ENCODE measurements at regions not wholly inside any gene's neighbourhood (a gene's known extent, or its start where the extent isn't known, plus 50 kb on each side); places are given as distances from the start of the nearest gene placed in this dataset.
"Not testable (repeated sequence)": the region's sequence is repeated elsewhere in the genome, so short reads cannot be mapped to it uniquely, and the experiment has no call there.

- H2BK120ac ChIP-seq (ENCODE audit: low read depth, low read length); H2BK15ac ChIP-seq (replicated peaks; ENCODE audit: low read depth); H4K8ac ChIP-seq (ENCODE audit: low read depth, low read length); H3K36me3 ChIP-seq (ENCODE audit: control insufficient read depth, insufficient read depth, low read length); DNase-seq; H2AK5ac ChIP-seq (ENCODE audit: low read length); H2BK5ac ChIP-seq (ENCODE audit: low read length); H4K5ac ChIP-seq (ENCODE audit: low read length); H3K79me2 ChIP-seq (ENCODE audit: control insufficient read depth, insufficient read depth, low read length); H3K27me3 ChIP-seq (ENCODE audit: insufficient read depth, low read length, poor library complexity); H3K4me2 ChIP-seq (ENCODE audit: low read length); H3K18ac ChIP-seq (ENCODE audit: low read length); H3K27ac ChIP-seq (ENCODE audit: low read depth, low read length); H3K79me1 ChIP-seq (ENCODE audit: low read length); H3K4ac ChIP-seq (ENCODE audit: low read depth, low read length); H3K9ac ChIP-seq (ENCODE audit: low read length); H3K23ac ChIP-seq (ENCODE audit: low read length); H3K4me3 ChIP-seq (ENCODE audit: low read length); H3K56ac ChIP-seq (ENCODE audit: low read length); H3K4me1 ChIP-seq (ENCODE audit: control insufficient read depth, low read depth, low read length): not testable (repeated sequence)
- no CpG with 5 or more reads among the region's 9 CpGs for WGBS (ENCODE audit: extremely low coverage, insufficient coverage, low lambda C conversion rate)
Measured at GRCh38 chr15:85254961-85255360, 125.4 kb upstream of the AKAP13 start.

DNA sequence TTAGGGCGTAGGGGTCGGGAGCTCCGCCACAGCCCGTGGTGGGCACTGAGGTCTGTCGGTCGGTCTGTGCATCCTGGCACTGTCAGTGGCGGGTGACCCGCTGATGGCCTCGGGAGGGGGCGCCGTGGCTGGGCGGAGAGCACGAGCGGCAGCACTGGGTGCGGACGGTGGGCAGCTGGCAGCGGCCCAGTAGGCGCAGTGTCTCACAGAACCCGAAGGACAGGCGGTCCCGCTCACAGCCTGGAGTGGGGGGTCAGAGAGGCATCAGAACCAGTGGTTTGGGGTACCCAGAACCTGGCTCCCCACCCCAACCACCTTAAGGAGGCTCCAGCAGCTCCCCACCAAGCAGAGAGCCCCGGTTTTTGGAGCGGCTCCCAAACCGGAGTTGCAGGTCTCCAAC lies 124.9 kb upstream of the AKAP13 start:
- H3K4me3 ChIP-seq (ENCODE audit: low read length); H3K79me2 ChIP-seq (ENCODE audit: control insufficient read depth, insufficient read depth, low read length); H2AK5ac ChIP-seq (ENCODE audit: low read length); H2BK15ac ChIP-seq (replicated peaks; ENCODE audit: low read depth); H3K27me3 ChIP-seq (ENCODE audit: insufficient read depth, low read length, poor library complexity); H3K4me2 ChIP-seq (ENCODE audit: low read length); H2BK5ac ChIP-seq (ENCODE audit: low read length); H3K9ac ChIP-seq (ENCODE audit: low read length); H3K23ac ChIP-seq (ENCODE audit: low read length); H3K4me1 ChIP-seq (ENCODE audit: control insufficient read depth, low read depth, low read length); H4K5ac ChIP-seq (ENCODE audit: low read length); H4K8ac ChIP-seq (ENCODE audit: low read depth, low read length); DNase-seq; H3K36me3 ChIP-seq (ENCODE audit: control insufficient read depth, insufficient read depth, low read length); H3K27ac ChIP-seq (ENCODE audit: low read depth, low read length); H3K4ac ChIP-seq (ENCODE audit: low read depth, low read length); H2BK120ac ChIP-seq (ENCODE audit: low read depth, low read length); H3K79me1 ChIP-seq (ENCODE audit: low read length); H3K56ac ChIP-seq (ENCODE audit: low read length); H3K18ac ChIP-seq (ENCODE audit: low read length): not testable (repeated sequence)
- WGBS (ENCODE audit: extremely low coverage, insufficient coverage, low lambda C conversion rate), result no CpG with 5 or more reads among the region's 24 CpGs

- H2BK120ac ChIP-seq (ENCODE audit: low read depth, low read length); H3K4me2 ChIP-seq (ENCODE audit: low read length); H3K9ac ChIP-seq (ENCODE audit: low read length); H4K8ac ChIP-seq (ENCODE audit: low read depth, low read length); H3K23ac ChIP-seq (ENCODE audit: low read length); H3K27ac ChIP-seq (ENCODE audit: low read depth, low read length); H3K18ac ChIP-seq (ENCODE audit: low read length); H3K56ac ChIP-seq (ENCODE audit: low read length); H2BK15ac ChIP-seq (replicated peaks; ENCODE audit: low read depth); H3K79me1 ChIP-seq (ENCODE audit: low read length); H4K5ac ChIP-seq (ENCODE audit: low read length); H3K4me3 ChIP-seq (ENCODE audit: low read length); H3K79me2 ChIP-seq (ENCODE audit: control insufficient read depth, insufficient read depth, low read length); H3K27me3 ChIP-seq (ENCODE audit: insufficient read depth, low read length, poor library complexity); H3K4me1 ChIP-seq (ENCODE audit: control insufficient read depth, low read depth, low read length); H2BK5ac ChIP-seq (ENCODE audit: low read length); H3K4ac ChIP-seq (ENCODE audit: low read depth, low read length); H3K36me3 ChIP-seq (ENCODE audit: control insufficient read depth, insufficient read depth, low read length); DNase-seq; H2AK5ac ChIP-seq (ENCODE audit: low read length): not testable (repeated sequence)
- WGBS (ENCODE audit: extremely low coverage, insufficient coverage, low lambda C conversion rate), result no CpG with 5 or more reads among the region's 25 CpGs
Measured at GRCh38 chr15:85256009-85256997, 124.1 kb upstream of the AKAP13 start.

DNA sequence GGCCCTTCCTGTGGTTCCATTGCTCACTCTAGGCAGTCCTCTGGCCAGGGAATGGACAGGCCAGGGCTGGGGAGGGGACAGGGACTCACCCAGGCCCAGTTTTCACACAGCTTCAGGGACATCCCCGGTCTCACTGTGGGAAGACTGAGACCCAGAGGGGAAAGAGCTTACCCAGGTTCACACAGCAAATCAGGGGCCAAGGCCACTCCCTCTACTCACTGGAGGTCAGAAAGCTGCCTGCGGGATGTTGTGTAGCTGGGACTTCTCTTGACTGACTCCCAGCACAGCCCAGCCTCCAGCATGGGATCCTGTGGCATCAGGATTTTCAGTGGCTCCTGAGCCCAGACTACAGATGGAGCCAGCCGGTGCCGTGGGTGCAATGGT lies 122.3 kb upstream of the AKAP13 start:
- H3K27me3 ChIP-seq (ENCODE audit: insufficient read depth, low read length, poor library complexity); H3K23ac ChIP-seq (ENCODE audit: low read length); H3K79me2 ChIP-seq (ENCODE audit: control insufficient read depth, insufficient read depth, low read length); H3K4me1 ChIP-seq (ENCODE audit: control insufficient read depth, low read depth, low read length); H3K79me1 ChIP-seq (ENCODE audit: low read length); H3K4ac ChIP-seq (ENCODE audit: low read depth, low read length); H3K18ac ChIP-seq (ENCODE audit: low read length); H3K36me3 ChIP-seq (ENCODE audit: control insufficient read depth, insufficient read depth, low read length); H3K4me2 ChIP-seq (ENCODE audit: low read length); H2BK120ac ChIP-seq (ENCODE audit: low read depth, low read length); H3K4me3 ChIP-seq (ENCODE audit: low read length); H2AK5ac ChIP-seq (ENCODE audit: low read length); H4K5ac ChIP-seq (ENCODE audit: low read length); H2BK5ac ChIP-seq (ENCODE audit: low read length); H3K56ac ChIP-seq (ENCODE audit: low read length); H2BK15ac ChIP-seq (replicated peaks; ENCODE audit: low read depth); H3K27ac ChIP-seq (ENCODE audit: low read depth, low read length); DNase-seq; H3K9ac ChIP-seq (ENCODE audit: low read length); H4K8ac ChIP-seq (ENCODE audit: low read depth, low read length): not testable (repeated sequence)
- no CpG with 5 or more reads among the region's 4 CpGs for WGBS (ENCODE audit: extremely low coverage, insufficient coverage, low lambda C conversion rate)

GRCh38 chr15:85258559-85259209 lies 121.7 kb upstream of the AKAP13 start:
- H4K8ac ChIP-seq (ENCODE audit: low read depth, low read length); H2BK120ac ChIP-seq (ENCODE audit: low read depth, low read length); H3K79me2 ChIP-seq (ENCODE audit: control insufficient read depth, insufficient read depth, low read length); H3K4ac ChIP-seq (ENCODE audit: low read depth, low read length); H3K79me1 ChIP-seq (ENCODE audit: low read length); H3K56ac ChIP-seq (ENCODE audit: low read length); H2BK5ac ChIP-seq (ENCODE audit: low read length); H3K9ac ChIP-seq (ENCODE audit: low read length); H2AK5ac ChIP-seq (ENCODE audit: low read length); H3K4me1 ChIP-seq (ENCODE audit: control insufficient read depth, low read depth, low read length); H3K4me2 ChIP-seq (ENCODE audit: low read length); H4K5ac ChIP-seq (ENCODE audit: low read length); H3K36me3 ChIP-seq (ENCODE audit: control insufficient read depth, insufficient read depth, low read length); H3K4me3 ChIP-seq (ENCODE audit: low read length); H3K27me3 ChIP-seq (ENCODE audit: insufficient read depth, low read length, poor library complexity); H2BK15ac ChIP-seq (replicated peaks; ENCODE audit: low read depth); DNase-seq; H3K23ac ChIP-seq (ENCODE audit: low read length); H3K18ac ChIP-seq (ENCODE audit: low read length); H3K27ac ChIP-seq (ENCODE audit: low read depth, low read length): not testable (repeated sequence)
- no CpG with 5 or more reads among the region's 19 CpGs for WGBS (ENCODE audit: extremely low coverage, insufficient coverage, low lambda C conversion rate)

Data from mesendoderm (in vitro differentiated cells).